ENCODE measurements at regions not wholly inside any gene's neighbourhood (a gene's known extent, or its start where the extent isn't known, plus 50 kb on each side); places are given as distances from the start of the nearest gene placed in this dataset.

DNA sequence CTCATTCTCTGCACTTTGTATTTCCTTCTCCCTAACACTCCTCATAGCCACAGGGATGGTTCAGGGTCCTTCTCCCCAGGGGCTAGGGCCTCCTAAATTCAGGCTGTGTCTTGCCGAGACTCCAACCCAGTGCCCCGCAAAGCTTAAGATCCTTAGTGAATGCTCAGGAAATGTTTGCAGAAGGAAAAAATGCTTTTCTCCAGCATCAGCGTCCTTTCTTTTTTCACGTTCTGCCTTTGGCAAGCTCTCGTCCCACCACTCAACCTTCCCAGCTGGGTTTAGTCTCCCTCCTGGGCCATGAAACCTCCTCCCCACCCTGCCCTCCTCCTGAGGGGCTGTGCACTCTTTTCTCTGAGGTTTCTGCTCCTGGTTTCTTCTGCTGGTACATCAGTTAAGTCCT lies 503.8 kb upstream of the B3GAT1 start:
- Histone ChIP-seq H3K9me3 (ENCODE audit: insufficient read depth in 2 of 2, low read depth in 1 of 2, low read length in 1 of 2) (no peaks in the 10 kb centered on the region), H2BK12ac (ENCODE audit: low read depth, low read length) (no peak overlapping the region), H3K4me1 (replicated peaks in 1 of 4; ENCODE audit: control insufficient read depth in 3 of 4, insufficient read depth in 4 of 4, low read length in 3 of 4) (no peaks in the 10 kb centered on the region), H3K18ac (ENCODE audit: extremely low read depth, low read length) (no peak overlapping the region), H2BK5ac (ENCODE audit: low read depth, low read length) (no peak overlapping the region), H3K36me3 (ENCODE audit: control insufficient read depth in 2 of 4, insufficient read depth in 4 of 4, low read length in 3 of 4) (no peaks in the 10 kb centered on the region), H2BK15ac (ENCODE audit: low read length) (no peak overlapping the region), H3K4me3 (ENCODE audit: extremely low read depth in 1 of 4, insufficient read depth in 2 of 4, low read depth in 3 of 4, low read length in 4 of 4) (no peak overlapping the region), H2AK5ac (ENCODE audit: low read depth, low read length) (no peak overlapping the region), H3K27me3 (replicated peaks in 1 of 4; ENCODE audit: control insufficient read depth in 3 of 4, extremely low read depth in 1 of 4, insufficient read depth in 3 of 4, low read length in 3 of 4) (no peaks in the 10 kb centered on the region), H2BK120ac (replicated peaks; ENCODE audit: low read depth, low read length) (no peak overlapping the region), H3K4ac (replicated peaks; ENCODE audit: insufficient read length, low read depth, low read length) (no peak overlapping the region), H4K91ac (replicated peaks; ENCODE audit: insufficient read length, low read length) (no peak overlapping the region), H3K79me2 (ENCODE audit: control insufficient read depth in 1 of 2, insufficient read depth in 2 of 2, low read length in 2 of 2) (no peaks in the 10 kb centered on the region), H3K27ac (ENCODE audit: low read depth, low read length) (no peak overlapping the region), H3K79me1 (ENCODE audit: low read depth, low read length) (no peaks in the 10 kb centered on the region), H3K14ac (ENCODE audit: insufficient read length) (no peak overlapping the region), H4K5ac (ENCODE audit: insufficient read length, low read depth, low read length) (no peak overlapping the region), H4K20me1 (replicated peaks in 1 of 2; ENCODE audit: control insufficient read depth in 1 of 2, insufficient read depth in 2 of 2, low read length in 2 of 2) (no peaks in the 10 kb centered on the region), H2AFZ (ENCODE audit: low read length) (no peak overlapping the region), H3K9ac (replicated peaks in 1 of 4; ENCODE audit: extremely low read depth in 1 of 4, low read depth in 3 of 4, low read length in 3 of 4) (no peak overlapping the region), H3K23ac (ENCODE audit: insufficient read length) (no peak overlapping the region), H2BK20ac (ENCODE audit: low read length) (no peak overlapping the region), H3K23me2 (ENCODE audit: low read depth, low read length) (0 out of 2 replicates have a peak, but pooled peaks cover 2% of the 10 kb centered on the region), H4K8ac (ENCODE audit: extremely low read depth, insufficient read depth, low read length) (no peak overlapping the region), H3K56ac (replicated peaks; ENCODE audit: insufficient read length, low read depth, low read length) (no peak overlapping the region), H3K4me2 (ENCODE audit: insufficient read depth in 1 of 2, low read depth in 2 of 2, low read length in 2 of 2) (no peak overlapping the region)
- 92% methylated on average over 5 of the region's 5 CpGs; no CpG with 5 or more reads in 1 of the 2 experiments for WGBS, 2 experiments (ENCODE audit: extremely low coverage in 1 of 2, insufficient coverage in 1 of 2, insufficient read length in 1 of 2, insufficient replicate concordance in 2 of 2, low coverage in 1 of 2, low lambda C conversion rate in 2 of 2, missing lambda C conversion rate in 1 of 2)
- CTCF ChIA-PET (ENCODE audit: partially characterized antibody) = no interaction called here
- FAIRE-seq = no peak
- POLR2A ChIA-PET (ENCODE audit: partially characterized antibody) = no interaction called here
- no peak for DNase-seq (ENCODE audit: low read depth in 1 of 2, low spot score in 2 of 2)
- TF ChIP-seq CTCF (IDR thresholded peaks at IDR 0.05; ENCODE audit: control extremely low read depth in 1 of 3, insufficient read depth in 1 of 3, low read depth in 1 of 3, low read length in 3 of 3) (no peak), SRF (IDR thresholded peaks at IDR 0.05; ENCODE audit: low read depth, low read length) (no peak), SP1 (IDR thresholded peaks at IDR 0.05; ENCODE audit: low read depth, low read length) (no peak), HDAC2 (IDR thresholded peaks at IDR 0.05; ENCODE audit: borderline replicate concordance in 1 of 2, low read depth in 2 of 2, low read length in 2 of 2) (no peak), RBBP5 (IDR thresholded peaks at IDR 0.05; ENCODE audit: borderline replicate concordance, low read depth, low read length) (no peak), MAFK (IDR thresholded peaks at IDR 0.05; ENCODE audit: low read depth, low read length) (no peak), EP300 (IDR thresholded peaks at IDR 0.05; ENCODE audit: borderline replicate concordance in 1 of 2, low read depth in 2 of 2, low read length in 2 of 2) (no peak), CHD2 (IDR thresholded peaks at IDR 0.05; ENCODE audit: low read length) (no peak), POLR2A (IDR thresholded peaks at IDR 0.05; ENCODE audit: control extremely low read depth in 1 of 2, low read depth in 2 of 2, low read length in 2 of 2) (no peak)
- TF ChIP-seq, protein P1, sequence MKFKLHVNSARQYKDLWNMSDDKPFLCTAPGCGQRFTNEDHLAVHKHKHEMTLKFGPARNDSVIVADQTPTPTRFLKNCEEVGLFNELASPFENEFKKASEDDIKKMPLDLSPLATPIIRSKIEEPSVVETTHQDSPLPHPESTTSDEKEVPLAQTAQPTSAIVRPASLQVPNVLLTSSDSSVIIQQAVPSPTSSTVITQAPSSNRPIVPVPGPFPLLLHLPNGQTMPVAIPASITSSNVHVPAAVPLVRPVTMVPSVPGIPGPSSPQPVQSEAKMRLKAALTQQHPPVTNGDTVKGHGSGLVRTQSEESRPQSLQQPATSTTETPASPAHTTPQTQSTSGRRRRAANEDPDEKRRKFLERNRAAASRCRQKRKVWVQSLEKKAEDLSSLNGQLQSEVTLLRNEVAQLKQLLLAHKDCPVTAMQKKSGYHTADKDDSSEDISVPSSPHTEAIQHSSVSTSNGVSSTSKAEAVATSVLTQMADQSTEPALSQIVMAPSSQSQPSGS (IDR thresholded peaks at IDR 0.05; ENCODE audit: low read length) = no peak
